Mesenchymal stem cell (in vitro differentiated cells and primary cell): ENCODE measurements at regions not wholly inside any gene's neighbourhood (a gene's known extent, or its start where the extent isn't known, plus 50 kb on each side); places are given as distances from the start of the nearest gene placed in this dataset.

ENCODE experiments used
- DNase-seq: peaks from one replicate; pipeline ENCODE4 v3.0.0-alpha.2; 2013
- H2AFZ ChIP-seq: one replicate; pipeline ENCODE4 v1.6.1; 2013; ENCODE audit warnings: low read depth, mild to moderate bottlenecking, control low read depth, inconsistent platforms, low read length, moderate library complexity
- H2AK5ac ChIP-seq: 2 replicates; pipeline ENCODE4 v1.6.1; 2013; ENCODE audit warnings: low read length, moderate library complexity, mild to moderate bottlenecking, inconsistent platforms; ENCODE audit not compliant: severe bottlenecking
- H2BK120ac ChIP-seq: one replicate; pipeline ENCODE4 v1.6.1; 2013; ENCODE audit warnings: low read depth, mild to moderate bottlenecking, inconsistent platforms, low read length, moderate library complexity
- H2BK12ac ChIP-seq, 2 experiments: one replicate each; pipeline ENCODE4 v1.6.1; 2013; ENCODE audit warnings: inconsistent platforms in 2 of 2, low read length in 2 of 2, mild to moderate bottlenecking in 2 of 2, moderate library complexity in 2 of 2, control low read depth in 1 of 2
- H2BK15ac ChIP-seq: one replicate; pipeline ENCODE4 v1.6.1; 2013; ENCODE audit warnings: mild to moderate bottlenecking, low read depth, inconsistent platforms; ENCODE audit not compliant: poor library complexity, severe bottlenecking
- H2BK5ac ChIP-seq: 2 replicates; pipeline ENCODE4 v1.6.1; 2013; ENCODE audit warnings: low read depth, mild to moderate bottlenecking, low read length, control low read depth, inconsistent platforms; ENCODE audit not compliant: poor library complexity, severe bottlenecking
- H3K14ac ChIP-seq, 2 experiments: one replicate each; pipeline ENCODE4 v1.6.1; 2013; ENCODE audit warnings: inconsistent platforms in 2 of 2, low read length in 2 of 2, control low read depth in 1 of 2, mild to moderate bottlenecking in 1 of 2, moderate library complexity in 1 of 2
- H3K18ac ChIP-seq, 2 experiments: one replicate each; pipeline ENCODE4 v1.6.1; 2013; ENCODE audit warnings: inconsistent platforms in 2 of 2, low read length in 2 of 2, control low read depth in 1 of 2, low read depth in 1 of 2, mild to moderate bottlenecking in 1 of 2
- H3K23ac ChIP-seq, 2 experiments: one replicate each; pipeline ENCODE4 v1.6.1; 2013; ENCODE audit warnings: inconsistent platforms in 2 of 2, low read length in 2 of 2, mild to moderate bottlenecking in 2 of 2, moderate library complexity in 2 of 2, control low read depth in 1 of 2
- H3K27ac ChIP-seq: 2 replicates; pipeline ENCODE4 v1.5.1; 2013; ENCODE audit warnings: mild to moderate bottlenecking, moderate library complexity, low read length, control low read depth, inconsistent platforms; ENCODE audit not compliant: poor library complexity, severe bottlenecking
- H3K27me3 ChIP-seq, 2 experiments: 2 replicates each; pipeline versions ENCODE4 v1.6.1 to v1.7.0; 2013; ENCODE audit warnings: low read length in 2 of 2, mild to moderate bottlenecking in 2 of 2, moderate library complexity in 2 of 2, control low read depth in 1 of 2, inconsistent platforms in 1 of 2; ENCODE audit not compliant: control insufficient read depth in 1 of 2, insufficient read depth in 1 of 2
- H3K36me3 ChIP-seq, 2 experiments: 2 replicates each; pipeline versions ENCODE4 v1.6.1 to v1.7.0; 2013; ENCODE audit warnings: low read length in 2 of 2, control low read depth in 1 of 2, inconsistent platforms in 1 of 2, low read depth in 1 of 2, mild to moderate bottlenecking in 1 of 2; ENCODE audit not compliant: insufficient read depth in 2 of 2, control insufficient read depth in 1 of 2
- H3K4ac ChIP-seq, 2 experiments: one replicate each; pipeline ENCODE4 v1.6.1; 2013; ENCODE audit warnings: inconsistent platforms in 2 of 2, low read length in 2 of 2, mild to moderate bottlenecking in 2 of 2, moderate library complexity in 2 of 2, control low read depth in 1 of 2, low read depth in 1 of 2
- H3K4me1 ChIP-seq: 2 replicates; pipeline ENCODE4 v1.6.1; 2013; ENCODE audit warnings: low read depth, low read length, control low read depth; ENCODE audit not compliant: control insufficient read depth, insufficient read depth
- H3K4me2 ChIP-seq: 2 replicates; pipeline ENCODE4 v1.6.1; 2013; ENCODE audit warnings: low read length, mild to moderate bottlenecking, inconsistent platforms; ENCODE audit not compliant: poor library complexity, severe bottlenecking
- H3K4me3 ChIP-seq, 2 experiments: 2 replicates each; pipeline versions ENCODE4 v1.5.1 to v1.7.0; 2013; ENCODE audit warnings: low read length in 2 of 2, mild to moderate bottlenecking in 2 of 2, control low read depth in 1 of 2, low read depth in 1 of 2; ENCODE audit not compliant: insufficient read depth in 1 of 2
- H3K79me1 ChIP-seq: replicated peaks from 2 replicates; pipeline ENCODE4 v1.6.1; 2013; ENCODE audit warnings: mild to moderate bottlenecking, control low read depth, low read length, inconsistent platforms; ENCODE audit not compliant: poor library complexity, severe bottlenecking
- H3K9ac ChIP-seq: 2 replicates; pipeline ENCODE4 v1.7.0; 2013; ENCODE audit warnings: mild to moderate bottlenecking, low read length, moderate library complexity
- H3K9me3 ChIP-seq: 2 replicates; pipeline ENCODE4 v1.7.0; 2013; ENCODE audit warnings: mild to moderate bottlenecking, low read length; ENCODE audit not compliant: control insufficient read depth
- H4K8ac ChIP-seq: one replicate; pipeline ENCODE4 v1.6.1; 2013; ENCODE audit warnings: inconsistent platforms, mild to moderate bottlenecking, low read length, moderate library complexity
- H4K91ac ChIP-seq: one replicate; pipeline ENCODE4 v1.6.1; 2013; ENCODE audit warnings: mild to moderate bottlenecking, low read length, inconsistent platforms
- WGBS: methylation state at CpG from one replicate; pipeline ENCODE4 v1.1.7; 2013; ENCODE audit warnings: mixed read lengths; 5-methylcytosine and 5-hydroxymethylcytosine counted together

- no peak overlapping the region for H3K4me2 ChIP-seq
- no peak overlapping the region for H4K91ac ChIP-seq
- no peak for DNase-seq
- no peaks in the 10 kb centered on the region for H3K27me3 ChIP-seq
- H3K4me3 ChIP-seq = no peak overlapping the region
- no peak overlapping the region for H2AK5ac ChIP-seq
- H2BK5ac ChIP-seq = no peak overlapping the region
- WGBS = 90% methylated on average over 5 of the region's 5 CpGs
- H2AFZ ChIP-seq = no peak overlapping the region
- no peak overlapping the region for H3K9ac ChIP-seq
- no peak overlapping the region for H2BK120ac ChIP-seq
- no peak overlapping the region for H3K14ac ChIP-seq
- H3K27ac ChIP-seq = no peak overlapping the region
- no peak overlapping the region for H3K18ac ChIP-seq
- H2BK15ac ChIP-seq = no peak overlapping the region
- no peak overlapping the region for H3K23ac ChIP-seq
- H3K4me1 ChIP-seq = no peaks in the 10 kb centered on the region
- H3K36me3 ChIP-seq = no peaks in the 10 kb centered on the region
- H3K9me3 ChIP-seq = no peaks in the 10 kb centered on the region
- H4K8ac ChIP-seq = no peak overlapping the region
- no peak overlapping the region for H3K4ac ChIP-seq
- no peaks in the 10 kb centered on the region for H3K79me1 ChIP-seq
- no peak overlapping the region for H2BK12ac ChIP-seq
Measured at GRCh38 chr1:216923601-216924000, 200.4 kb upstream of the ESRRG start.

GRCh38 chr1:216922406-216922805 lies 199.2 kb upstream of the ESRRG start:
- Histone ChIP-seq H3K27me3 (no peaks in the 10 kb centered on the region), H2AFZ (no peak overlapping the region), H2BK15ac (no peak overlapping the region), H3K23ac (no peak overlapping the region), H4K91ac (no peak overlapping the region), H2BK120ac (no peak overlapping the region), H3K4me1 (no peaks in the 10 kb centered on the region), H3K4me3 (no peak overlapping the region), H4K8ac (no peak overlapping the region), H3K18ac (no peak overlapping the region), H3K36me3 (no peaks in the 10 kb centered on the region), H3K9ac (no peak overlapping the region), H2BK12ac (no peak overlapping the region), H2BK5ac (no peak overlapping the region), H3K79me1 (no peaks in the 10 kb centered on the region), H3K4ac (no peak overlapping the region), H3K14ac (no peak overlapping the region), H3K27ac (no peak overlapping the region), H2AK5ac (no peak overlapping the region), H3K4me2 (no peak overlapping the region), H3K9me3 (no peaks in the 10 kb centered on the region)
- WGBS = no CpG with 5 or more reads among the region's 2 CpGs
- DNase-seq = no peak

GRCh38 chr1:216921866-216922265 lies 198.6 kb upstream of the ESRRG start:
- Histone ChIP-seq H3K79me1 (no peaks in the 10 kb centered on the region), H3K4me1 (no peaks in the 10 kb centered on the region), H3K36me3 (no peaks in the 10 kb centered on the region), H3K27me3 (no peaks in the 10 kb centered on the region), H2AFZ (no peak overlapping the region), H3K9me3 (no peaks in the 10 kb centered on the region), H2AK5ac (no peak overlapping the region), H3K14ac (no peak overlapping the region), H3K9ac (no peak overlapping the region), H3K4me2 (no peak overlapping the region), H2BK12ac (no peak overlapping the region), H2BK15ac (no peak overlapping the region), H3K23ac (no peak overlapping the region), H3K18ac (no peak overlapping the region), H2BK120ac (no peak overlapping the region), H3K4ac (no peak overlapping the region), H2BK5ac (no peak overlapping the region), H3K27ac (no peak overlapping the region), H4K8ac (no peak overlapping the region), H4K91ac (no peak overlapping the region), H3K4me3 (no peak overlapping the region)
- no peak for DNase-seq
- WGBS = 100% methylated on average over 2 of the region's 3 CpGs

GRCh38 chr1:216919060-216919970 lies 196.1 kb upstream of the ESRRG start:
- H2AK5ac ChIP-seq = no peak overlapping the region
- H3K14ac ChIP-seq = no peak overlapping the region

More at GRCh38 chr1:216919060-216919970, 196.1 kb upstream of the ESRRG start:
- H3K4ac ChIP-seq = no peak overlapping the region
- H3K18ac ChIP-seq = no peak overlapping the region
- H3K79me1 ChIP-seq = no peaks in the 10 kb centered on the region
- no peak overlapping the region for H3K4me3 ChIP-seq
- no peak overlapping the region for H2BK5ac ChIP-seq
- DNase-seq = no peak
- H3K27me3 ChIP-seq = no peaks in the 10 kb centered on the region
- H3K9me3 ChIP-seq = no peaks in the 10 kb centered on the region
- H3K4me2 ChIP-seq = no peak overlapping the region
- no peak overlapping the region for H2AFZ ChIP-seq
- H2BK120ac ChIP-seq = no peak overlapping the region
- 95% methylated on average over 7 of the region's 9 CpGs for WGBS
- no peak overlapping the region for H2BK12ac ChIP-seq
- no peaks in the 10 kb centered on the region for H3K36me3 ChIP-seq
- no peak overlapping the region for H3K9ac ChIP-seq
- H4K8ac ChIP-seq = no peak overlapping the region
- H2BK15ac ChIP-seq = no peak overlapping the region
- no peaks in the 10 kb centered on the region for H3K4me1 ChIP-seq
- no peak overlapping the region for H4K91ac ChIP-seq
- H3K27ac ChIP-seq = no peak overlapping the region
- no peak overlapping the region for H3K23ac ChIP-seq
